Neural progenitor cell (in vitro differentiated cells): ENCODE measurements at regions not wholly inside any gene's neighbourhood (a gene's known extent, or its start where the extent isn't known, plus 50 kb on each side); places are given as distances from the start of the nearest gene placed in this dataset.

Experiments
- CTCF ChIP-seq: fragments of 200-600 bp; sonication (generic); IDR thresholded peaks from 2 replicates; pipeline ENCODE4 v1.5.1; 2017; ENCODE audit warnings: antibody characterized with exemption, mild to moderate bottlenecking
- EZH2 ChIP-seq: fragments of 200-600 bp; sonication (generic); IDR thresholded peaks from 2 replicates; pipeline ENCODE4 v1.6.1; 2017; ENCODE audit warnings: antibody characterized with exemption, mild to moderate bottlenecking, moderate library complexity
- EZH2phosphoT487 ChIP-seq: fragments of 200-600 bp; sonication (generic); IDR thresholded peaks from 2 replicates; pipeline ENCODE4 v1.6.1; 2017; ENCODE audit warnings: antibody characterized with exemption

- no peak for TF ChIP-seq CTCF
- no peak for TF ChIP-seq EZH2phosphoT487
- no peak for TF ChIP-seq EZH2
Measured at GRCh38 chr9:113668061-113668460, 204.5 kb downstream of the RGS3 start.
